ENCODE measurements at regions not wholly inside any gene's neighbourhood (a gene's known extent, or its start where the extent isn't known, plus 50 kb on each side); places are given as distances from the start of the nearest gene placed in this dataset.

DNA sequence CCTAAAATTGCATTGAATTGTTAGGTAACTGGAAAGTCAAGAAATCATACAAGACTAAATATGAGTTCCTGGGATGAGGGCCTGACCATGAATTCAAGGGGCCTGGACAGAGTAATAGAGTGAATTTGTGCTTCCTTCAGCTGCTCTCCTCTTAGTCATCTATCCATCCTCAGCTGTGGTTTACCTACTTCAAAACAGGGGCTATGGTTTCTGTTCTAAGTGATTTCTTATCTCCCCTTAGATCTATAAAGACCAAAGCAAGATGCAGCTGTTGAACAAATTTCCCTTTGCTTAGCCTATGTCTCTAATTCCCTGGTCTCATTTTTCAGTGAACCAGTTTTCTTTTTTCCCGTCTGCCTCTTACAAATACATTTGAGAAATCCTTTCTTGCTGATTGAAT lies 428.5 kb downstream of the FAM181B start:
- TF ChIP-seq ZNF274 (IDR thresholded peaks at IDR 0.05; ENCODE audit: low read depth, low read length) (no peak), YY1 (IDR thresholded peaks at IDR 0.05; ENCODE audit: insufficient read depth, insufficient read length) (no peak), SUZ12 (IDR thresholded peaks at IDR 0.05; ENCODE audit: extremely low read depth, insufficient read depth, insufficient read length) (no peak)
